ENCODE measurements at regions not wholly inside any gene's neighbourhood (a gene's known extent, or its start where the extent isn't known, plus 50 kb on each side); places are given as distances from the start of the nearest gene placed in this dataset.

- intact Hi-C loops (cut with DNase I; ENCODE audit: low total_unique reads), result no loop called here
- Histone ChIP-seq H3K27ac (no peak overlapping the region), H3K4me3 (no peak overlapping the region), H3K4me1 (no peaks in the 10 kb centered on the region), H3K36me3 (ENCODE audit: low read depth, missing control alignments) (no peaks in the 10 kb centered on the region), H3K9me3 (no peaks in the 10 kb centered on the region), H3K27me3 (no peaks in the 10 kb centered on the region)
- 78 to 83% methylated on average over 10 to 11 of the region's 11 CpGs for WGBS, 2 donors
- DNase-seq, result no peak
- TF ChIP-seq, protein P1, sequence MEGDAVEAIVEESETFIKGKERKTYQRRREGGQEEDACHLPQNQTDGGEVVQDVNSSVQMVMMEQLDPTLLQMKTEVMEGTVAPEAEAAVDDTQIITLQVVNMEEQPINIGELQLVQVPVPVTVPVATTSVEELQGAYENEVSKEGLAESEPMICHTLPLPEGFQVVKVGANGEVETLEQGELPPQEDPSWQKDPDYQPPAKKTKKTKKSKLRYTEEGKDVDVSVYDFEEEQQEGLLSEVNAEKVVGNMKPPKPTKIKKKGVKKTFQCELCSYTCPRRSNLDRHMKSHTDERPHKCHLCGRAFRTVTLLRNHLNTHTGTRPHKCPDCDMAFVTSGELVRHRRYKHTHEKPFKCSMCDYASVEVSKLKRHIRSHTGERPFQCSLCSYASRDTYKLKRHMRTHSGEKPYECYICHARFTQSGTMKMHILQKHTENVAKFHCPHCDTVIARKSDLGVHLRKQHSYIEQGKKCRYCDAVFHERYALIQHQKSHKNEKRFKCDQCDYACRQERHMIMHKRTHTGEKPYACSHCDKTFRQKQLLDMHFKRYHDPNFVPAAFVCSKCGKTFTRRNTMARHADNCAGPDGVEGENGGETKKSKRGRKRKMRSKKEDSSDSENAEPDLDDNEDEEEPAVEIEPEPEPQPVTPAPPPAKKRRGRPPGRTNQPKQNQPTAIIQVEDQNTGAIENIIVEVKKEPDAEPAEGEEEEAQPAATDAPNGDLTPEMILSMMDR (IDR thresholded peaks at IDR 0.05), result no peak
- TF ChIP-seq POLR2A (IDR thresholded peaks at IDR 0.05), result no peak
Measured at GRCh38 chr14:95003099-95003960, 154.0 kb downstream of the DICER1 start.

DNA sequence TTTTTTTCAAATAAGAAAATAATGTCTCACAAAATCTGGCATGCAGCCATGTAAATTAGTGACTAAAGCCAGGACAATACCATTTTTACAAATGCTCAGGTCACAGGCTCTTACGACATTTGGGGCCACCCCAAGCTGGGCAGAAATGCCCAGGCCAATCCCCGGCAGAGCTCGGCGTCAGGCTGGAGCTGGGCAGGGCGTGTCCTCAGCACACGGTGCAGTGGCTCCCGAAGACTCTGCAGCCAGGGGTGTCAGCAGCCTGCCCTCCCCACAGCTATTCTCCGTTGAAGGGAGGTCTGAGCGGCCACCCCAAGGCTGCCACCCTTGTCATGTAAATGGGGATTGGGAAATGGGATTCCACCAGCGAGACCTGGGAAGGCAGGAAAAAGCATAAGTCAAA is 158.6 kb downstream of the DICER1 start:
- Histone ChIP-seq H3K4me3 (no peak overlapping the region), H3K9me3 (no peaks in the 10 kb centered on the region), H3K36me3 (ENCODE audit: low read depth, missing control alignments) (no peaks in the 10 kb centered on the region), H3K27ac (no peak overlapping the region), H3K4me1 (no peaks in the 10 kb centered on the region), H3K27me3 (no peaks in the 10 kb centered on the region)
- TF ChIP-seq POLR2A (IDR thresholded peaks at IDR 0.05), result no peak
- TF ChIP-seq, protein P1 (IDR thresholded peaks at IDR 0.05), result no peak
- DNase-seq, result no peak
- intact Hi-C loops (cut with DNase I; ENCODE audit: low total_unique reads), result no loop called here
- 52 to 54% methylated on average over 10 of the region's 10 CpGs for WGBS, 2 donors

DNA sequence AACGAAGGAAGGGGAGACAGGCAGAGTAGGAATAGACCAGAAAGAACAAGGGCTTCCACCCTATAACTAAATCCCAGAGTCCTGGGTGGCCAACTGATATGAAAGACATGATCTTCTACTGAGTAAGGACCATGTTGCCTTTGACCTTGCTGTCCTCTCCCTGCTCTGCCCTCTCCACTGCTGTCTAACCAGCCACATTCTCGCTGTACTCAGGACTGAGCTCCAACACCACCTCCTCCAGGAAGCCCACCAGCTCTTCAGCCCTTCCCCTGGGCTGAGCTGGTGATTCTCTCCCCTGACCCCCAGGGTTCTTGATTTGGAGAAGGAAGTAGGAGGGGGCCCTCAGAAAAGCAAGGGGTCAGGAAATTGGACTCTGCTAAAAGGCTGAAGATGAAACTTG is 159.2 kb downstream of the DICER1 start:
- Histone ChIP-seq H3K4me1 (no peaks in the 10 kb centered on the region), H3K27ac (no peak overlapping the region), H3K9me3 (no peaks in the 10 kb centered on the region), H3K4me3 (no peak overlapping the region), H3K36me3 (ENCODE audit: low read depth, missing control alignments) (no peaks in the 10 kb centered on the region), H3K27me3 (no peaks in the 10 kb centered on the region)
- no peak for TF ChIP-seq POLR2A (IDR thresholded peaks at IDR 0.05)
- TF ChIP-seq, protein P1 (IDR thresholded peaks at IDR 0.05), result no peak
- DNase-seq, result no peak
- 86 to 98% methylated on average over 2 of the region's 2 CpGs for WGBS, 2 donors
- intact Hi-C loops (cut with DNase I; ENCODE audit: low total_unique reads), result no loop called here

DNA sequence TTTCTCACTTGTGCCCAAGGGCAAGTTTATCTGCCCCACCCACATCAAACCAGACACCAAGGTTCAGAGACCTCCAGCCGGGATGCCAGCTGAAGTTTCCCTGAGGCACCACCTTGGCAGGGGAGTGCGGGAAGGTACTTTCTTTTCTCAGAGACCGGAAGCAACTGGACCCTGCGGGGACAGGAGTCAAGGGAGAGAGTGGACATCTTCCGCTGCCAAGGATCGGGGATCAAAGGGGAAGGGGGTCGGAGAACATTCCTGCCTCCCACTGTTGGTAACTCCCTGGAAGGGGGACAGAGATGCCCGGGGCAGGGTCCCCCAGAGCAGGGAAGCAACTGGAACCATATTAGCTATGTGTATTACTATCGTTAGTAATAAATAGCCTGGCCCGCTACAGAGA is 161.8 kb downstream of the DICER1 start:
- 92 to 93% methylated on average over 10 of the region's 10 CpGs for WGBS, 2 donors
- no peaks in the 10 kb centered on the region for H3K36me3 ChIP-seq (ENCODE audit: low read depth, missing control alignments)
- intact Hi-C loops (cut with DNase I; ENCODE audit: low total_unique reads), result no loop called here
- no peaks in the 10 kb centered on the region for H3K9me3 ChIP-seq
- no peak overlapping the region for H3K27ac ChIP-seq
- H3K4me1 ChIP-seq, result no peaks in the 10 kb centered on the region
- no peaks in the 10 kb centered on the region for H3K27me3 ChIP-seq
- no peak for DNase-seq
- H3K4me3 ChIP-seq, result no peak overlapping the region
- no peak for TF ChIP-seq POLR2A (IDR thresholded peaks at IDR 0.05)
- TF ChIP-seq, protein P1 (IDR thresholded peaks at IDR 0.05), result no peak

GRCh38 chr14:94994245-94994644 is 163.1 kb downstream of the DICER1 start:
- H3K36me3 ChIP-seq (ENCODE audit: low read depth, missing control alignments), result no peaks in the 10 kb centered on the region
- intact Hi-C loops (cut with DNase I; ENCODE audit: low total_unique reads), result no loop called here
- no peaks in the 10 kb centered on the region for H3K4me1 ChIP-seq
- no peaks in the 10 kb centered on the region for H3K27me3 ChIP-seq
- no peak for TF ChIP-seq POLR2A (IDR thresholded peaks at IDR 0.05)
- TF ChIP-seq, protein P1 (IDR thresholded peaks at IDR 0.05), result no peak
- 93 to 96% methylated on average over 1 of the region's 1 CpG for WGBS, 2 donors
- H3K4me3 ChIP-seq, result no peak overlapping the region
- no peaks in the 10 kb centered on the region for H3K9me3 ChIP-seq
- no peak for DNase-seq
- H3K27ac ChIP-seq, result no peak overlapping the region
